Right atrium auricular region (tissue), 2 donors: ENCODE measurements at regions not wholly inside any gene's neighbourhood (a gene's known extent, or its start where the extent isn't known, plus 50 kb on each side); places are given as distances from the start of the nearest gene placed in this dataset.

Source experiments
- DNase-seq: peaks from one replicate; pipeline ENCODE4 v3.0.0-alpha.2; 2019; ENCODE audit warnings: low spot score
- H3K27ac ChIP-seq, 2 donors: fragments of 200-600 bp; sonication (generic); 1 replicate in 1 of 2; 2 replicates in 1 of 2; pipeline ENCODE4 v1.5.1; 2016 to 2019
- H3K27me3 ChIP-seq, 2 donors: fragments of 200-600 bp; sonication (generic); one replicate each; pipeline versions ENCODE4 v1.5.1 to v1.6.0; 2017 to 2019
- H3K36me3 ChIP-seq: fragments of 200-600 bp; sonication (generic); one replicate; pipeline ENCODE4 v1.5.1; 2016
- H3K4me1 ChIP-seq, 2 donors: fragments of 200-600 bp; sonication (generic); one replicate each; pipeline versions ENCODE4 v1.5.1 to v1.6.0; 2017 to 2019
- H3K4me3 ChIP-seq, 2 donors: fragments of 200-600 bp; sonication (generic); 1 replicate in 1 of 2; 2 replicates in 1 of 2; pipeline ENCODE4 v1.5.1; 2017 to 2019; ENCODE audit warnings: mild to moderate bottlenecking in 1 of 2, moderate library complexity in 1 of 2
- H3K9me3 ChIP-seq, 2 donors: fragments of 200-600 bp; sonication (generic); one replicate each; pipeline ENCODE4 v1.5.1; 2019
- CTCF ChIP-seq, 2 donors: fragments of 200-600 bp; sonication (generic); IDR thresholded peaks; one replicate each; pipeline ENCODE4 v1.5.1; 2019; ENCODE audit warnings: antibody characterized with exemption in 2 of 2

- H3K27me3 ChIP-seq: no peaks in the 10 kb centered on the region
- no peak for DNase-seq
- no peaks in the 10 kb centered on the region for H3K36me3 ChIP-seq
- no peaks in the 10 kb centered on the region for H3K9me3 ChIP-seq
- no peak for TF ChIP-seq CTCF (IDR thresholded peaks at IDR 0.05)
- no peaks in the 10 kb centered on the region for H3K4me1 ChIP-seq
- H3K27ac ChIP-seq: no peak overlapping the region
- H3K4me3 ChIP-seq: no peak overlapping the region
These were observed 325.1 kb downstream of the IL20RB start for GRCh38 chr3:137282871-137283270.

- no peak for DNase-seq
- Histone ChIP-seq H3K27ac (no peak overlapping the region), H3K27me3 (no peaks in the 10 kb centered on the region), H3K4me3 (no peak overlapping the region), H3K4me1 (no peaks in the 10 kb centered on the region), H3K36me3 (no peaks in the 10 kb centered on the region), H3K9me3 (no peaks in the 10 kb centered on the region)
- TF ChIP-seq CTCF (IDR thresholded peaks at IDR 0.05): no peak
These were observed 328.1 kb downstream of the IL20RB start for GRCh38 chr3:137285924-137286323.

- no peaks in the 10 kb centered on the region for H3K27me3 ChIP-seq
- no peak overlapping the region for H3K27ac ChIP-seq
- H3K4me3 ChIP-seq: no peak overlapping the region
- no peak for TF ChIP-seq CTCF (IDR thresholded peaks at IDR 0.05)
- no peaks in the 10 kb centered on the region for H3K4me1 ChIP-seq
- DNase-seq: no peak
- H3K9me3 ChIP-seq: no peaks in the 10 kb centered on the region
- no peaks in the 10 kb centered on the region for H3K36me3 ChIP-seq
These were observed 335.3 kb downstream of the IL20RB start for GRCh38 chr3:137293086-137293485.

- H3K27ac ChIP-seq: no peak overlapping the region
- H3K27me3 ChIP-seq: no peaks in the 10 kb centered on the region
- no peak overlapping the region for H3K4me3 ChIP-seq
- H3K4me1 ChIP-seq: no peaks in the 10 kb centered on the region
- no peaks in the 10 kb centered on the region for H3K36me3 ChIP-seq
- TF ChIP-seq CTCF (IDR thresholded peaks at IDR 0.05): no peak
- DNase-seq: no peak
- no peaks in the 10 kb centered on the region for H3K9me3 ChIP-seq
These were observed 336.4 kb downstream of the IL20RB start for GRCh38 chr3:137294139-137294538.

GRCh38 chr3:137294839-137295238 is 337.1 kb downstream of the IL20RB start:
- DNase-seq: no peak
- no peak for TF ChIP-seq CTCF (IDR thresholded peaks at IDR 0.05)

GRCh38 chr3:137295336-137295735 is 337.6 kb downstream of the IL20RB start:
- H3K27ac ChIP-seq: no peak overlapping the region
- H3K4me3 ChIP-seq: no peak overlapping the region
- H3K4me1 ChIP-seq: no peaks in the 10 kb centered on the region
- no peaks in the 10 kb centered on the region for H3K36me3 ChIP-seq
- no peak for DNase-seq
- H3K9me3 ChIP-seq: no peaks in the 10 kb centered on the region
- no peaks in the 10 kb centered on the region for H3K27me3 ChIP-seq
- TF ChIP-seq CTCF (IDR thresholded peaks at IDR 0.05): no peak

More at GRCh38 chr3:137294839-137295238, 337.1 kb downstream of the IL20RB start:
- no peaks in the 10 kb centered on the region for H3K36me3 ChIP-seq
- H3K9me3 ChIP-seq: no peaks in the 10 kb centered on the region
- H3K27me3 ChIP-seq: no peaks in the 10 kb centered on the region
- no peak overlapping the region for H3K27ac ChIP-seq
- H3K4me1 ChIP-seq: no peaks in the 10 kb centered on the region
- no peak overlapping the region for H3K4me3 ChIP-seq
